GM12875 (cell line): ENCODE measurements at regions not wholly inside any gene's neighbourhood (a gene's known extent, or its start where the extent isn't known, plus 50 kb on each side); places are given as distances from the start of the nearest gene placed in this dataset.

Experiments used
- H3K4me3 ChIP-seq: one replicate; pipeline ENCODE4 v1.5.1; 2011; ENCODE audit warnings: low read depth, low read length, control low read depth
- CTCF ChIP-seq: IDR thresholded peaks from 2 replicates; pipeline ENCODE4 v1.5.1; 2011; ENCODE audit warnings: low read depth, mild to moderate bottlenecking, control low read depth, inconsistent platforms, low read length, moderate library complexity, borderline replicate concordance; ENCODE audit not compliant: insufficient read depth

GRCh38 chr9:78574354-78575045 is 277.6 kb downstream of the PSAT1 start:
- no peak for TF ChIP-seq CTCF
- no peak overlapping the region for H3K4me3 ChIP-seq

- TF ChIP-seq CTCF, result no peak
- no peak overlapping the region for H3K4me3 ChIP-seq
These were observed 278.2 kb downstream of the PSAT1 start for GRCh38 chr9:78575081-78575480.

GRCh38 chr9:78575771-78576170 is 278.8 kb downstream of the PSAT1 start:
- no peak for TF ChIP-seq CTCF
- H3K4me3 ChIP-seq, result no peak overlapping the region

- H3K4me3 ChIP-seq, result no peak overlapping the region
- TF ChIP-seq CTCF, result no peak
These were observed 280.4 kb downstream of the PSAT1 start for GRCh38 chr9:78577156-78577906.

- TF ChIP-seq CTCF, result no peak
- H3K4me3 ChIP-seq, result no peak overlapping the region
These were observed 281.1 kb downstream of the PSAT1 start for GRCh38 chr9:78578072-78578471.

- no peak for TF ChIP-seq CTCF
These were observed 285.9 kb downstream of the PSAT1 start for GRCh38 chr9:78582821-78583220.

GRCh38 chr9:78584589-78584988 is 287.7 kb downstream of the PSAT1 start:
- no peak for TF ChIP-seq CTCF

More at GRCh38 chr9:78582821-78583220, 285.9 kb downstream of the PSAT1 start:
- no peak overlapping the region for H3K4me3 ChIP-seq

More at GRCh38 chr9:78584589-78584988, 287.7 kb downstream of the PSAT1 start:
- no peak overlapping the region for H3K4me3 ChIP-seq
